HCT116 (cell line): ENCODE measurements at regions not wholly inside any gene's neighbourhood (a gene's known extent, or its start where the extent isn't known, plus 50 kb on each side); places are given as distances from the start of the nearest gene placed in this dataset.

Experiments
- ATAC-seq: fragments of 200-7000 bp; cut with Tn5 transposase; 2 replicates; pipeline ENCODE4 v1.9.1; 2020; ENCODE audit warnings: mild to moderate bottlenecking, moderate library complexity
- BruUV-seq: library from RNA; stranded (reverse); fragments of 400-500 nt; replicated peaks from 2 replicates; lab custom pipeline; 2021; lab: Mats Ljungman, UMichigan
- CTCF ChIA-PET: fragments of 300-600 bp; sonication (Branson Sonifier 250); formaldehyde crosslinking; loops from one replicate; lab custom pipeline; 2021; ENCODE audit warnings: antibody characterized with exemption; lab: Charles Lee
- POLR2A ChIA-PET: fragments of 300-600, 350-600 bp; sonication (Branson Sonifier 250); formaldehyde crosslinking; loops from one replicate; lab custom pipeline; 2021; ENCODE audit warnings: antibody characterized with exemption; lab: Charles Lee
- RAD21 ChIA-PET, 2 experiments: fragments of 300-600 bp; sonication (Branson Sonifier 250); formaldehyde crosslinking; loops; one replicate each; lab custom pipeline; 2023; ENCODE audit warnings: low total read pairs in 2 of 2; ENCODE audit not compliant: uncharacterized antibody in 2 of 2, unreplicated experiment in 2 of 2, low non-redundant PET in 1 of 2; lab: Charles Lee
- DNase-seq: peaks from one replicate; pipeline ENCODE4 v3.0.0-alpha.2; 2010; ENCODE audit warnings: low read depth, low spot score
- H2AFZ ChIP-seq: fragments of 200-600 bp; shearing (Covaris generic), sonication (generic); 2 replicates; pipeline ENCODE4 v1.6.1; 2017; ENCODE audit warnings: low read depth, mixed run types, mixed read lengths, antibody characterized with exemption, low read length; ENCODE audit not compliant: poor library complexity, severe bottlenecking
- H3K27ac ChIP-seq: 2 replicates; pipeline ENCODE4 v1.5.1; 2012; ENCODE audit warnings: low read depth, low read length
- H3K27me3 ChIP-seq: fragments of 200-600 bp; sonication (generic); 2 replicates; pipeline ENCODE4 v1.6.1; 2016; ENCODE audit warnings: mixed run types, low read length, mixed read lengths; ENCODE audit not compliant: insufficient read depth
- H3K36me3 ChIP-seq, 2 experiments: fragments of 200-500 bp in 1 of 2; fragments of 200-600 bp in 1 of 2; sonication (Bioruptor generic) in 1 of 2; sonication (generic) in 1 of 2; 2 replicates each; pipeline versions ENCODE4 v1.5.1 to v1.6.1; 2014 to 2016; ENCODE audit warnings: low read length in 2 of 2, inconsistent platforms in 1 of 2, mixed read lengths in 1 of 2, mixed run types in 1 of 2; ENCODE audit not compliant: insufficient read depth in 2 of 2, control insufficient read depth in 1 of 2
- H3K4me1 ChIP-seq, 2 experiments: fragments of 200-600 bp in 1 of 2; sonication (generic) in 1 of 2; 2 replicates each; pipeline versions ENCODE4 v1.5.1 to v1.6.1; 2012 to 2017; ENCODE audit warnings: low read length in 2 of 2, inconsistent platforms in 1 of 2, mild to moderate bottlenecking in 1 of 2, mixed read lengths in 1 of 2, mixed run types in 1 of 2, moderate library complexity in 1 of 2; ENCODE audit not compliant: insufficient read depth in 2 of 2, control insufficient read depth in 1 of 2
- H3K4me2 ChIP-seq: fragments of 200-600 bp; sonication (generic); 2 replicates; pipeline ENCODE4 v1.6.1; 2017; ENCODE audit warnings: mixed run types, low read length, mixed read lengths
- H3K4me3 ChIP-seq, 2 experiments: fragments of 200-600 bp in 1 of 2; sonication (generic) in 1 of 2; replicated peaks in 1 of 2; 2 replicates each; pipeline ENCODE4 v1.5.1; 2011 to 2016; ENCODE audit warnings: low read length in 2 of 2, control low read depth in 1 of 2, low read depth in 1 of 2, mild to moderate bottlenecking in 1 of 2, mixed read lengths in 1 of 2, mixed run types in 1 of 2
- H3K79me2 ChIP-seq: fragments of 200-600 bp; sonication (generic); 2 replicates; pipeline ENCODE4 v1.6.1; 2017; ENCODE audit warnings: mild to moderate bottlenecking, mixed run types, low read length, moderate library complexity, mixed read lengths; ENCODE audit not compliant: insufficient read depth
- H3K9ac ChIP-seq: fragments of 200-600 bp; sonication (generic); 2 replicates; pipeline ENCODE4 v1.6.1; 2016; ENCODE audit warnings: low read length, mixed read lengths
- H3K9me2 ChIP-seq: fragments of 200-600 bp; sonication (generic), shearing (Covaris generic); 2 replicates; pipeline ENCODE4 v1.6.1; 2017; ENCODE audit warnings: mixed run types, mild to moderate bottlenecking, moderate library complexity; ENCODE audit not compliant: insufficient read depth
- H3K9me3 ChIP-seq, 2 experiments: fragments of 200-500 bp in 1 of 2; fragments of 200-600 bp in 1 of 2; sonication (Bioruptor generic) in 1 of 2; sonication (generic) in 1 of 2; 2 replicates each; pipeline ENCODE4 v1.6.1; 2014 to 2017; ENCODE audit warnings: low read length in 2 of 2, mixed read lengths in 2 of 2, inconsistent platforms in 1 of 2, low read depth in 1 of 2, mild to moderate bottlenecking in 1 of 2, mixed run types in 1 of 2, moderate library complexity in 1 of 2; ENCODE audit not compliant: control insufficient read depth in 1 of 2, insufficient read depth in 1 of 2
- H4K20me1 ChIP-seq: fragments of 200-600 bp; sonication (generic), shearing (Covaris generic); 2 replicates; pipeline ENCODE4 v1.6.1; 2017; ENCODE audit warnings: mixed run types, mild to moderate bottlenecking, moderate library complexity; ENCODE audit not compliant: insufficient read depth
- CBX3 ChIP-seq: IDR thresholded peaks from 2 replicates; pipeline ENCODE4 v1.6.1; 2012; ENCODE audit warnings: low read depth
- CEBPB ChIP-seq: IDR thresholded peaks from 2 replicates; pipeline ENCODE4 v1.6.1; 2012; ENCODE audit warnings: low read depth
- FOSL1 ChIP-seq: IDR thresholded peaks from 2 replicates; pipeline ENCODE4 v1.6.1; 2012; ENCODE audit warnings: low read depth
- JUND ChIP-seq: IDR thresholded peaks from 2 replicates; pipeline ENCODE4 v1.6.1; 2012
- POLR2A ChIP-seq: IDR thresholded peaks from 2 replicates; pipeline ENCODE4 v1.7.0; 2011; ENCODE audit warnings: borderline replicate concordance; ENCODE audit not compliant: insufficient read depth, insufficient read length; ENCODE audit errors: extremely low read depth
- POLR2AphosphoS5 ChIP-seq: IDR thresholded peaks from 2 replicates; pipeline ENCODE4 v1.6.1; 2011; ENCODE audit warnings: mild to moderate bottlenecking, low read depth, low read length, moderate library complexity
- RAD21 ChIP-seq: IDR thresholded peaks from 2 replicates; pipeline ENCODE4 v1.6.1; 2012; ENCODE audit warnings: low read depth, mild to moderate bottlenecking
- REST ChIP-seq: IDR thresholded peaks from 2 replicates; pipeline ENCODE4 v1.6.1; 2012; ENCODE audit warnings: low read depth
- SIN3A ChIP-seq: IDR thresholded peaks from 2 replicates; pipeline ENCODE4 v1.6.1; 2012; ENCODE audit warnings: low read depth
- SP1 ChIP-seq: IDR thresholded peaks from 2 replicates; pipeline ENCODE4 v1.6.1; 2012; ENCODE audit warnings: low read depth
- SRF ChIP-seq: IDR thresholded peaks from 2 replicates; pipeline ENCODE4 v1.6.1; 2012; ENCODE audit warnings: low read depth
- intact Hi-C: fragments of 100-400 bp; cut with micrococcal nuclease; formaldehyde crosslinking; loops from 2 replicates; pipeline ENCODE4 v1.10.0; 2022
- TF ChIP-seq, protein P1 (sequence below): IDR thresholded peaks from 2 replicates; pipeline ENCODE4 v1.6.1; 2011; ENCODE audit warnings: mild to moderate bottlenecking, low read length, moderate library complexity; ENCODE audit not compliant: insufficient replicate concordance; ENCODE audit errors: extremely low read depth
- TF ChIP-seq, protein P2 (sequence below), 3 experiments: fragments of 200-600 bp in 1 of 3; sonication (generic) in 1 of 3; IDR thresholded peaks in 2 of 3; conservative IDR thresholded peaks in 1 of 3; 2 replicates each; pipeline ENCODE4 v1.5.1; 2012 to 2017; ENCODE audit warnings: low read depth in 2 of 3, low read length in 2 of 3, antibody characterized with exemption in 1 of 3, borderline replicate concordance in 1 of 3, control low read depth in 1 of 3, mild to moderate bottlenecking in 1 of 3, mixed read lengths in 1 of 3, mixed run types in 1 of 3, moderate library complexity in 1 of 3; ENCODE audit not compliant: insufficient read depth in 1 of 3

- Histone ChIP-seq H3K9me3 (no peaks in the 10 kb centered on the region), H3K79me2 (no peaks in the 10 kb centered on the region), H3K9ac (no peak overlapping the region), H3K27ac (no peak overlapping the region), H4K20me1 (no peaks in the 10 kb centered on the region), H3K27me3 (no peaks in the 10 kb centered on the region), H3K4me2 (no peak overlapping the region), H2AFZ (no peak overlapping the region), H3K9me2 (no peaks in the 10 kb centered on the region), H3K36me3 (no peaks in the 10 kb centered on the region), H3K4me1 (no peaks in the 10 kb centered on the region), H3K4me3 (no peak overlapping the region)
- ChIA-PET RAD21 (no interaction called here), POLR2A (no interaction called here), CTCF (no interaction called here)
- TF ChIP-seq JUND (no peak), POLR2A (no peak), SIN3A (no peak), POLR2AphosphoS5 (no peak), RAD21 (no peak), FOSL1 (no peak), REST (no peak), SRF (no peak), SP1 (no peak), CBX3 (no peak), CEBPB (no peak)
- TF ChIP-seq, protein P1, sequence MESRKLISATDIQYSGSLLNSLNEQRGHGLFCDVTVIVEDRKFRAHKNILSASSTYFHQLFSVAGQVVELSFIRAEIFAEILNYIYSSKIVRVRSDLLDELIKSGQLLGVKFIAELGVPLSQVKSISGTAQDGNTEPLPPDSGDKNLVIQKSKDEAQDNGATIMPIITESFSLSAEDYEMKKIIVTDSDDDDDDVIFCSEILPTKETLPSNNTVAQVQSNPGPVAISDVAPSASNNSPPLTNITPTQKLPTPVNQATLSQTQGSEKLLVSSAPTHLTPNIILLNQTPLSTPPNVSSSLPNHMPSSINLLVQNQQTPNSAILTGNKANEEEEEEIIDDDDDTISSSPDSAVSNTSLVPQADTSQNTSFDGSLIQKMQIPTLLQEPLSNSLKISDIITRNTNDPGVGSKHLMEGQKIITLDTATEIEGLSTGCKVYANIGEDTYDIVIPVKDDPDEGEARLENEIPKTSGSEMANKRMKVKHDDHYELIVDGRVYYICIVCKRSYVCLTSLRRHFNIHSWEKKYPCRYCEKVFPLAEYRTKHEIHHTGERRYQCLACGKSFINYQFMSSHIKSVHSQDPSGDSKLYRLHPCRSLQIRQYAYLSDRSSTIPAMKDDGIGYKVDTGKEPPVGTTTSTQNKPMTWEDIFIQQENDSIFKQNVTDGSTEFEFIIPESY = no peak
- TF ChIP-seq, protein P2, sequence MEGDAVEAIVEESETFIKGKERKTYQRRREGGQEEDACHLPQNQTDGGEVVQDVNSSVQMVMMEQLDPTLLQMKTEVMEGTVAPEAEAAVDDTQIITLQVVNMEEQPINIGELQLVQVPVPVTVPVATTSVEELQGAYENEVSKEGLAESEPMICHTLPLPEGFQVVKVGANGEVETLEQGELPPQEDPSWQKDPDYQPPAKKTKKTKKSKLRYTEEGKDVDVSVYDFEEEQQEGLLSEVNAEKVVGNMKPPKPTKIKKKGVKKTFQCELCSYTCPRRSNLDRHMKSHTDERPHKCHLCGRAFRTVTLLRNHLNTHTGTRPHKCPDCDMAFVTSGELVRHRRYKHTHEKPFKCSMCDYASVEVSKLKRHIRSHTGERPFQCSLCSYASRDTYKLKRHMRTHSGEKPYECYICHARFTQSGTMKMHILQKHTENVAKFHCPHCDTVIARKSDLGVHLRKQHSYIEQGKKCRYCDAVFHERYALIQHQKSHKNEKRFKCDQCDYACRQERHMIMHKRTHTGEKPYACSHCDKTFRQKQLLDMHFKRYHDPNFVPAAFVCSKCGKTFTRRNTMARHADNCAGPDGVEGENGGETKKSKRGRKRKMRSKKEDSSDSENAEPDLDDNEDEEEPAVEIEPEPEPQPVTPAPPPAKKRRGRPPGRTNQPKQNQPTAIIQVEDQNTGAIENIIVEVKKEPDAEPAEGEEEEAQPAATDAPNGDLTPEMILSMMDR (IDR thresholded peaks at IDR 0.05 in 2 of 3, conservative IDR thresholded peaks at IDR 0.05 in 1 of 3; ENCODE audit: borderline replicate concordance in 1 of 3, insufficient read depth in 1 of 3, low read depth in 2 of 3, low read length in 2 of 3) = no peak
- DNase-seq (no peak), ATAC-seq (no peak)
- intact Hi-C loops = no loop called here
- BruUV-seq = no TSS peak
Observed at GRCh38 chr21:35624901-35625300, 435.4 kb downstream of the SETD4 start.
